ENCODE measurements at regions not wholly inside any gene's neighbourhood (a gene's known extent, or its start where the extent isn't known, plus 50 kb on each side); places are given as distances from the start of the nearest gene placed in this dataset.

DNA sequence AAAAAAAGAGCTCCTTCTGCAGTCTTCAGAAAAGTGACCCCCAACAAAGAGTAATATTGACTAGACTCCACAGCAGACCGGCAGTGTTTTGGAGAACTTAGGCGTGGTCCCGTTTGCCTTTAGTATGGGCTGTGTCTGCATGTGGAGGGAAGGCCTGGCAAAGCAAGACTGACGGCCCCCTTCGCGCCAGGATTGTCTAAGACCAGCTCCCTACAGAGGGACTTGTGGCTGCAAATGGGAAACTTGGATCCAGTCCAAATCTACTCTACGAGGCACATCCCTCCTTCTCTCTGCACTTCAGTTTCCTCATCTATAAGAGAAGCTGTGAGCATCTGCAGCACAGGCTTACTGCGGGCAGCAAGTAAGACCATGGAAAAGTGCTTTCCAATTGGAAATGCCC, 350.0 kb downstream of the ZNF536 start:
- no peak for DNase-seq

DNA sequence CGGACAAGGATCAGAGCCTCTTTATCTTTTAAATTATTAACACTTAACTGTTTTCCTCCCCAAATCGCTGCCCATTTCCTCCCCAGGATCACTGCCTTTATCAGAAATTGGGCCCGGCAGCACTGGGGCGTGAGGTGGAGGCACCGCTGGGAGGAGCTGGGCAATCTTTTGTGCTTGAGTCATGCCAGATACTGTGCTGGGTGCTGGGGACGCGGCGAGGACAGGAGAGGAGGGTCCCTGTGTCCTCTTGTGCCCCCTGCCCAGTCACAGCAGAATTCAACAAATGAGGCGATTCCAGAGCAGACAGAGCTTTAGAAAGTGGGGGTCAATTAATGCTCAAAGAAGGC, 347.8 kb downstream of the ZNF536 start:
- no peak for DNase-seq

GRCh38 chr19:30719189-30719998, 347.2 kb downstream of the ZNF536 start:
- DNase-seq, result no peak

DNA sequence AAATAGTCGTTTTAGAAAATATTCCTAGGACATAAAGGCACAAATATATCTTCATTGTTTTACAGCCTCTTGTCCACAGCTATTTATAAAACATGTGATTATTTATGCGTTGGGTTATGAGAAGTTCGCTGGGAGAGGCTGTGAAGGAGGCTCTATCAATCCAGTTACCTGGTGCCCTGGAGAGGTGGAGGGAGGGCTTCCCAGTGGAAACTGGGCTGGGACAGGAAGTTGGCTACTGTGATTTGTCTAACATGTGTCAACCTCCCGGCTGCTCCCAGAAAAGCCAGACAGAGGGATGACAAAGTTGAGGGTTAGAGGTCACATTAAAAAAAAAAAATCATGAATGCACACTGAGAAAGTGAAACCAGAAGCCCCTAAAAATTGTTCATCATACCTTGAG, 346.5 kb downstream of the ZNF536 start:
- DNase-seq, result no peak

DNA sequence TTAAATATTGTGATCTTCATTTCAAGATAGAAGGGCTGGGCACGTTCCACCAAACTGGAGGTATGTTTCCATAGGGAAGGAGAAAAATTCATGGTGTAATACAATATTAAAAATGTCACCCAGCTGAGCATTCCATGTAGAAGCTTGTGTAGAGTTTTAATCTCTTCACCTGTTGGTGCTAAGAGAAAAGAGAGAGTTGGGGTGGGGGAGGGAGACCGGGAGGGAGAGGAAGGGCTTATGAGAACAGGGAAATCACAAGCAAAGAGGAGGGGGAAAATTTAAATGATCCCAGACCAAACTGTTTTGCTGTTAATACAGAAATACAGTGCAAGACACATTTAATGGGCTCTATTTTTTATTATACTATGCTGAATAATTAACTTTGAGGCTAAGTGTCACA, 345.8 kb downstream of the ZNF536 start:
- DNase-seq, result no peak

DNA sequence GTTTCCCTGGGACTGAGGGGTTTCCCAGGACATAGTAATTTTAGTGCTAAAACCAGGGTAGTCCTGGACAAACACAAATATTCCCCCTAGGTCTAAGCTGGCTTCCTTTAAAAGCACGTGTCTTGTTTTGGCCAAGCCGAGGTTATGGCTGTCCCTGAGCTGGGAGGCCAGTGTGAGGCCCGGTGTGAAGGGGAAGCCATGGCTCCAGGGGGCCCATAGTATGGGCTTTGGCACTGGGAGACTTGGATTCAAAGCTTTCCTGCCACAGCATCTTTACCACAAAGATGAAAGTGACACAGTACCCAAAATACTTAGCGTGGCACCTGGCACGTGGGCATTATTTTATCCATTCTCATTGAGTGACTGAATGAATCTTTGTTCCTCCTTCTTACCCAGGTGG, 345.2 kb downstream of the ZNF536 start:
- no peak for DNase-seq

DNA sequence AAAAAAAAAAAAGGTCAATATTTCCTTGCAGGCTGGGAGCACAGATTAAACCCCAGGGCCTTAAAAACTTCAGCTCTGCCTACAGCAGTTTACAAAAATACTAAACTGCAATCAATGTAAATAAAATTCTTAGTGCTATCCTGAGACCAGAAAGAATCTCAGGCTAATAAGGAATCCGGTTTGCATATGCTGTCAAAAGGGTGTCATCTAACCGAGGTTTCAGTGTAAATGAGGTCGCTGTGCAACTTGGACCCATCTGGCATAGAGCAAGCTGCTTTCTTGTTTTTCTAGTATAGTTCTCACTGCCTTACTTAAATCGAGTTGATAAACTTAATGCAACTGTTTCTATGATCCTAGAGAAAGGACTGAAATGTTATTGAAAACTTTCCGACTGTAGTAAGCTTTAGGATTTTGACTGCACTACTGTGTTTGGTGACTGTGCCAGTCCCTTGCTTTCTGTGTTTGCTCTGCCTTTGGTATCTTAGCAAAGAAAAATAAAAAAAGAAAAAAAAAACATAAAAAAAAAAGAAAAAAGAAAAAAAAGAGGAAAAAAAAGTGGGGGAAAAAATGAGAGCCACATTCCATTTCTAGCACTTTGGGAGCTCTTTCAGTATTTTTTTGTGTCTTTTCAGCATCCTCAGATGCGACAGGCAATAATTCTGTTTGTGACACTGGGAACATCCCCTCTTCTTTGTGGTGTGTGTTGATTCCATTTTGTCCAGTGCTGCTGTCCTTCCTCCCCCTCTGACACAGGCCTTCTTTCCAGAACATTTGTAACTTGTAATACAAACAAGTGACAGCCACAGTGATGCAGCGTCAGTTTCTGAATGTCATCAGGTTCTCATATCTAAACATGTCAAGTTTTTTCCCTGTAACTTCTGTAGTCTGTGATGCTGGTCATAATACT, 340.5 kb downstream of the ZNF536 start:
- DNase-seq, result no peak

DNA sequence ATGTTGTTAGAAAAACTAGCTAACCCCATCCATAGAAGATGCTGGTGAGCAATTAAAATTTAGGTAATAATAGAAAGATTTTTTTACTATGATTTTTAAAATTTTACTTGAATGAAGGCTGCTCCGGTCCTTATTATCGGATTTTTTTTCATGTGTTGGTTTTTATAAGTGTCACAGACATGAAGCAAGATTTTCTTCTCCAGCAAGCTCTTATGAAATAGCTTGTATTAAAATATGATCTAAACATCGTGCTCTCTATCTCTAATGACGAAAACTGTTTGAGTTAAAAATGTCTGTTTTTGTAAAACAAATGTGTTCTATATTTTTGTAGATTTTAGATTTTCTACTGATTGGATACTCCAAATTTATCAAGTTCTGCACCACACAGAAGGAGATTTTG, 339.6 kb downstream of the ZNF536 start:
- DNase-seq, result no peak

- no peak for DNase-seq
These were observed 339.1 kb downstream of the ZNF536 start for GRCh38 chr19:30711296-30711695.

DNA sequence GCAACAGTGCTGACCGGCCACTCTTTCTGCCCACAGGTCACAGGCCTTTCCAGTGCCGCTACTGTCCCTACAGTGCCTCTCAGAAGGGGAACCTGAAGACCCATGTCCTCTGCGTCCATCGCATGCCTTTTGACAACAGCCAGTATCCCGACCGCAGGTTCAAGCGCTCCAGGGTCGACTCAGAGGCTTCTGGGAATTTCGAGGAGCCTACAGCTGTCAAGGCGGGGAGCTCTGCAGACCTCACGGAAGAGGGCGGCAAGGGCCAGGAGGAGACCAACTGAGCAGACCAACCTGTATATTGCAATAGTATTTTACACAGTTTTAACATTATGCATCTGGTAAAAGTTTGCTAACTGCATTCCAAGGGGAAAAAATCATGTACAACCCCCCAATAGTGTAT, 338.5 kb downstream of the ZNF536 start:
- DNase-seq, result no peak

GRCh38 chr19:30708416-30709178, 336.4 kb downstream of the ZNF536 start:
- DNase-seq, result no peak

DNA sequence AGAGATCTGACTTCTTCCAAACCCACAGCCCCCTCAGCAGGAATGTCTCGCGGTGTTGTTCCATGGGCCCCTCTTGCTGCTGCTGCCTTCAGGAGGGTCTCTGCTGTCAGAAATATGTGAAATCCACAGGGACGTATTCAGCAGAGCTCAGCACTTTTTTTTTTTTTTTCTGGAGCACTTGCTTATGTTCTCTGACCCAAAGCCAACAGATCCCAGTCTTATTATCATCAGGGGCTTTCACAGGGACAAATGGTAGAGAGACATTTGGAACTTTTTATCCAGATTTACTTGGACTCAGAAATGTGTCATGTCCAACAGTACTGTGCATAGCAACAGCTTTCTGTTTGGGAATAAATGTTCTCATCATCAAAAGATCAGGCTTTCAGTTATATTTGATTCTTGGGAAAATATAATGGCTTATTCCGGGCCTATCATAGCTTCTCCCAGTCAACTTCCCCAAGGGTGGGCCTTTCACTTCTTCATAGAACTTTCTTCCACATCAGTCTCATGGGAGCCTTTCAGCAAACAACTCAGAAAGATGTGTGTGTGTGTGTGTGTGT, 332.7 kb downstream of the ZNF536 start:
- DNase-seq, result no peak

GRCh38 chr19:30703645-30704044, 331.5 kb downstream of the ZNF536 start:
- no peak for DNase-seq

GRCh38 chr19:30701178-30701577, 329.0 kb downstream of the ZNF536 start:
- no peak for DNase-seq

- DNase-seq, result no peak
These were observed 327.7 kb downstream of the ZNF536 start for GRCh38 chr19:30699871-30700280.

- no peak for DNase-seq
These were observed 324.3 kb downstream of the ZNF536 start for GRCh38 chr19:30696514-30696913.

- no peak for DNase-seq
These were observed 323.1 kb downstream of the ZNF536 start for GRCh38 chr19:30695171-30695875.

DNA sequence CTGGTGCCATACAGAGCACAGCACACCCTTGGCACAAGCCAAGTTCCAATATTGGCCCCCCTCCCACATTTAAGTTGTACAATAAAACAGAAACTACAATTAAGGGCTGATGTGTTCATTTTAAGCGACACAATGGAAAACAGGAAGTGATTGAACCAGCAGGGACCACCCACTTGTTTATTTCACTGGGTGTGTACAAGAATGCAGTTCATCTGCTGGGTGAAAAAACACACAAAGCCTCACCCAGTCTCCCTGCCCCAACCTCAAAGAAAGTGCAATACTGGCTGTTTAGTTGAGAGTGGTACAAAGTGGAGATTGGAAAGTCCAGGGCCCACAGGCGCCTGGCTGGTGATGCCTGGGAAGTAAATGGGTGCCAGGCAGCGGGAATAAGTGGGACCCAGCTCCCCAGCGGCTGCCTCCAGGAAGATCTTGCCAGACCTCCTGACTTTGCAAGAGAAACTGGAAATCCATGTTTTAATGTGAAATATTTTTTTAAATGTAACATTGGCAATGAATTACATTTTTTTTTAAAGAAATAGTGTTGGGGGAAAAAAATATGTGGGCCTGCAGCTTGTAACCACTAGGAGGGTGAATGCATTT, 322.1 kb downstream of the ZNF536 start:
- DNase-seq, result no peak

DNA sequence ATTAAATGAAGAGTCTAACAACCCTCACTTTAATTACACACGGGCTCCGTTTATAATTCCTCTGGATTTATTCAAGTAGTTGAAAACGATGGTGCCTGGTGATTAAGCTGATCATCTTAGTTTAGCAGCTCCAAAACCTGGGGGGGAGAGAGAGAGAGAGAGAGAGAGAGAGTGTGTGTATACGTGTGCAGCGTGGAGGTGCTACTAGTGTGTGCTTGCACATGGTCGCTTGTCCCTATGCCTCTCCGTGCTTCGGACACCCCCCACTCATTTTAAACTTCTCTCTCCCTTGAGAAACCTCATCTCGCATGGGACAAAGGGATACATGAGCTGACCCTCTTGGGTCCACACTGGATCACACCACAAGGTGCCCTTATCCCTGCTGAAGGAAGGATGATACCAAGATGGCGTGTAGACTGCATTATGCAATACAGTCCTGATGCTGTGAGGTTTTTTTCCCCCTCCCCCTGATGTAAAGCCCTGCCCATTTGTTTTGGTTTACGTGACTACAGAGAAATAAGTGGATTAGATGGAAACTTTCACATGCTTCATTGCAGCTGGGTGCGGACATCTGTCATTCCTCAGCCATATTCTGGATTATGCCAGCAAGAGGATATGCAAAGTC, 320.8 kb downstream of the ZNF536 start:
- no peak for DNase-seq

DNA sequence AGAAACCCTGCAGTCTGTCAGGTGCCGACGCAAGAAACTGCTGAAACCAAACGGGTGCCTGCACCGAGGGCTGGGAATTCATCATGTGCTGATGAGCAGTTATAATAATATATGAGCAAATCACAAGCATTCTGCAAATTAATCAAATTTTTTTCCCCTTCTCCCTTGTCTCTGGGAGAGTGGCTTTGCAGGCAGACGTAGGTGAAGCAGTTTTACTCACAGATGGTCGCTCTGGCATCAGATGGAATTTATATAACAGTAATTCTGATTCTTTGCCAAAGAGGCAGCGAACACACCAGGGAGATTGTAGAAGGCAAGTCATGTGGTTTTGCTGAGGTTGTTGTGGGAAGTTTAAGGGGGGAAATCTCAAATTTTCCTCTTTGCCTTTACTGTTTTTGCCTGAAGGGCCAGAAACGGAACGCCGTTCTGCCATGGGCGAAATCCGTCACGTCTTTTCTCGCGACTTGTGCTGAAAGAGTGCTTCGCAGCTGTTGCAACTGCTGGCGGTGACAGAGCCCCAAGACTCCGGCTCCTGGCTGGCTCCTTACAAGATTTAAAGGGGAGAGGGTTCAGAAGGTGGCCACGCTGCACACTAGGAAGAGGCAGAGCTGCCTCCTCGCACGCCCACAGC, 320.1 kb downstream of the ZNF536 start:
- DNase-seq, result no peak

DNA sequence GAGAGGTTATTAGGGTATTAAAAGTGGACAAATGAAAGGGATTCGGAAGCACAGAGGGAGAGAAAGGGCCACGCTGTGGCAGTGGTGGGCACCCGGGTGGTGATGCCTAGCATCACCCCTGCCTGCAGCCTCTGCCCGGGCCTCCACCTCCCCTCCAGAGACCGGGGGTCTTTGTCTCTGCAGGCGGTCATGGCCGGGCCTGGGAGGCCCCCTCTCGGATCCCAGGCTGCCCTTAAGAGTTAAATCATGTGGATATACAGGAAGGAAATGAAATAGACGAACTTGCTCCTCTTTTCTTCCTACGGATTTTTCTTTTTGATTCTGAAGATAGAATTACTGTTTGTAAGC, 319.6 kb downstream of the ZNF536 start:
- no peak for DNase-seq

Measured in activated T-cell treated with anti-CD3 and anti-CD28 coated beads for 4 hours (primary cell).